T-helper 1 cell treated with Interleukin-12 subunit alpha and Interleukin-12 subunit beta and Interleukin-4 antibody, amounts not matched to agents 30 μg/mL and 1 μg/mL, for 36 hours (primary cell): ENCODE measurements at regions not wholly inside any gene's neighbourhood (a gene's known extent, or its start where the extent isn't known, plus 50 kb on each side); places are given as distances from the start of the nearest gene placed in this dataset.
"Not testable (repeated sequence)": the region's sequence is repeated elsewhere in the genome, so short reads cannot be mapped to it uniquely, and the experiment has no call there.

Experiments
- H3K27ac Mint-ChIP-seq: one replicate; pipeline ENCODE4 v1.8.0; 2021; ENCODE audit warnings: mild to moderate bottlenecking, mixed read lengths
- H3K27me3 Mint-ChIP-seq: one replicate; pipeline ENCODE4 v1.8.0; 2021; ENCODE audit warnings: low read depth, mixed read lengths
- H3K36me3 Mint-ChIP-seq: one replicate; pipeline ENCODE4 v1.8.0; 2021; ENCODE audit warnings: low read depth, mixed read lengths
- H3K4me1 Mint-ChIP-seq: one replicate; pipeline ENCODE4 v1.8.0; 2021; ENCODE audit warnings: low read depth, mixed read lengths
- H3K4me3 Mint-ChIP-seq: one replicate; pipeline ENCODE4 v1.8.0; 2021; ENCODE audit warnings: mild to moderate bottlenecking, moderate library complexity, mixed read lengths
- H3K9me3 Mint-ChIP-seq: one replicate; pipeline ENCODE4 v1.8.0; 2021; ENCODE audit warnings: mixed read lengths

GRCh38 chrX:139026811-139027210 lies 315.3 kb upstream of the FGF13 start:
- no peaks in the 10 kb centered on the region for H3K36me3 Mint-ChIP-seq
- H3K4me1 Mint-ChIP-seq, result no peaks in the 10 kb centered on the region
- H3K4me3 Mint-ChIP-seq, result no peak overlapping the region
- no peaks in the 10 kb centered on the region for H3K27me3 Mint-ChIP-seq
- no peaks in the 10 kb centered on the region for H3K9me3 Mint-ChIP-seq
- H3K27ac Mint-ChIP-seq, result no peak overlapping the region

GRCh38 chrX:139026406-139026805 lies 314.9 kb upstream of the FGF13 start:
- no peaks in the 10 kb centered on the region for H3K36me3 Mint-ChIP-seq
- H3K4me1 Mint-ChIP-seq, result no peaks in the 10 kb centered on the region
- H3K27me3 Mint-ChIP-seq, result no peaks in the 10 kb centered on the region
- H3K27ac Mint-ChIP-seq, result no peak overlapping the region
- H3K4me3 Mint-ChIP-seq, result no peak overlapping the region
- H3K9me3 Mint-ChIP-seq, result no peaks in the 10 kb centered on the region

- Mint-ChIP-seq H3K36me3 (no peaks in the 10 kb centered on the region), H3K9me3 (no peaks in the 10 kb centered on the region), H3K4me3 (no peak overlapping the region), H3K4me1 (no peaks in the 10 kb centered on the region), H3K27me3 (no peaks in the 10 kb centered on the region), H3K27ac (no peak overlapping the region)
These were observed 314.3 kb upstream of the FGF13 start for GRCh38 chrX:139025816-139026215.

GRCh38 chrX:139023531-139023930 lies 312.0 kb upstream of the FGF13 start:
- Mint-ChIP-seq H3K27me3 (no peaks in the 10 kb centered on the region), H3K36me3 (no peaks in the 10 kb centered on the region), H3K4me1 (no peaks in the 10 kb centered on the region), H3K4me3 (no peak overlapping the region), H3K27ac (no peak overlapping the region), H3K9me3 (no peaks in the 10 kb centered on the region)

GRCh38 chrX:139020801-139021200 lies 309.3 kb upstream of the FGF13 start:
- no peaks in the 10 kb centered on the region for H3K36me3 Mint-ChIP-seq
- H3K4me3 Mint-ChIP-seq, result no peak overlapping the region
- H3K27ac Mint-ChIP-seq, result no peak overlapping the region
- H3K27me3 Mint-ChIP-seq, result no peaks in the 10 kb centered on the region
- peaks cover 6% of the 10 kb centered on the region for H3K9me3 Mint-ChIP-seq
- H3K4me1 Mint-ChIP-seq, result no peaks in the 10 kb centered on the region

- H3K4me1 Mint-ChIP-seq, result no peaks in the 10 kb centered on the region
- H3K4me3 Mint-ChIP-seq, result no peak overlapping the region
- H3K27me3 Mint-ChIP-seq, result no peaks in the 10 kb centered on the region
- H3K36me3 Mint-ChIP-seq, result no peaks in the 10 kb centered on the region
- H3K27ac Mint-ChIP-seq, result no peak overlapping the region
- H3K9me3 Mint-ChIP-seq, result peaks cover 6% of the 10 kb centered on the region
These were observed 306.9 kb upstream of the FGF13 start for GRCh38 chrX:139018436-139018835.

- H3K9me3 Mint-ChIP-seq, result peaks cover 12% of the 10 kb centered on the region
- H3K27ac Mint-ChIP-seq, result no peak overlapping the region
- no peak overlapping the region for H3K4me3 Mint-ChIP-seq
- H3K4me1 Mint-ChIP-seq, result no peaks in the 10 kb centered on the region
- H3K27me3 Mint-ChIP-seq, result no peaks in the 10 kb centered on the region
- H3K36me3 Mint-ChIP-seq, result no peaks in the 10 kb centered on the region
These were observed 304.1 kb upstream of the FGF13 start for GRCh38 chrX:139015627-139016026.

GRCh38 chrX:139008185-139008584 lies 296.7 kb upstream of the FGF13 start:
- no peak overlapping the region for H3K27ac Mint-ChIP-seq
- peaks cover 6% of the 10 kb centered on the region for H3K9me3 Mint-ChIP-seq
- no peaks in the 10 kb centered on the region for H3K36me3 Mint-ChIP-seq
- H3K4me3 Mint-ChIP-seq, result no peak overlapping the region
- no peaks in the 10 kb centered on the region for H3K4me1 Mint-ChIP-seq
- H3K27me3 Mint-ChIP-seq, result no peaks in the 10 kb centered on the region

- not testable (repeated sequence) for H3K9me3 Mint-ChIP-seq, H3K36me3 Mint-ChIP-seq, H3K4me3 Mint-ChIP-seq, H3K4me1 Mint-ChIP-seq, H3K27me3 Mint-ChIP-seq, H3K27ac Mint-ChIP-seq
These were observed 292.5 kb upstream of the FGF13 start for GRCh38 chrX:139003856-139004527.

GRCh38 chrX:139002319-139002718 lies 290.8 kb upstream of the FGF13 start:
- Mint-ChIP-seq H3K9me3 (no peaks in the 10 kb centered on the region), H3K27me3 (no peaks in the 10 kb centered on the region), H3K4me3 (no peak overlapping the region), H3K36me3 (no peaks in the 10 kb centered on the region), H3K27ac (no peak overlapping the region), H3K4me1 (no peaks in the 10 kb centered on the region)

- no peaks in the 10 kb centered on the region for H3K36me3 Mint-ChIP-seq
- no peak overlapping the region for H3K4me3 Mint-ChIP-seq
- no peaks in the 10 kb centered on the region for H3K4me1 Mint-ChIP-seq
- no peaks in the 10 kb centered on the region for H3K9me3 Mint-ChIP-seq
- H3K27ac Mint-ChIP-seq, result no peak overlapping the region
- no peaks in the 10 kb centered on the region for H3K27me3 Mint-ChIP-seq
These were observed 284.8 kb upstream of the FGF13 start for GRCh38 chrX:138996268-138996667.

- H3K4me3 Mint-ChIP-seq, result no peak overlapping the region
- no peaks in the 10 kb centered on the region for H3K9me3 Mint-ChIP-seq
- no peaks in the 10 kb centered on the region for H3K36me3 Mint-ChIP-seq
These were observed 283.9 kb upstream of the FGF13 start for GRCh38 chrX:138995458-138995857.

GRCh38 chrX:138990425-138990824 lies 278.9 kb upstream of the FGF13 start:
- not testable (repeated sequence) for H3K27me3 Mint-ChIP-seq, H3K4me1 Mint-ChIP-seq, H3K4me3 Mint-ChIP-seq, H3K9me3 Mint-ChIP-seq, H3K36me3 Mint-ChIP-seq, H3K27ac Mint-ChIP-seq

More at GRCh38 chrX:138995458-138995857, 283.9 kb upstream of the FGF13 start:
- H3K4me1 Mint-ChIP-seq, result no peaks in the 10 kb centered on the region
- no peaks in the 10 kb centered on the region for H3K27me3 Mint-ChIP-seq
- H3K27ac Mint-ChIP-seq, result no peak overlapping the region

- H3K4me3 Mint-ChIP-seq, result no peak overlapping the region
- H3K36me3 Mint-ChIP-seq, result no peaks in the 10 kb centered on the region
- no peaks in the 10 kb centered on the region for H3K9me3 Mint-ChIP-seq
- H3K4me1 Mint-ChIP-seq, result no peaks in the 10 kb centered on the region
- no peaks in the 10 kb centered on the region for H3K27me3 Mint-ChIP-seq
- H3K27ac Mint-ChIP-seq, result no peak overlapping the region
These were observed 275.3 kb upstream of the FGF13 start for GRCh38 chrX:138986866-138987265.

GRCh38 chrX:138986235-138986634 lies 274.7 kb upstream of the FGF13 start:
- H3K4me3 Mint-ChIP-seq, result no peak overlapping the region
- no peaks in the 10 kb centered on the region for H3K9me3 Mint-ChIP-seq
- H3K27ac Mint-ChIP-seq, result no peak overlapping the region
- no peaks in the 10 kb centered on the region for H3K36me3 Mint-ChIP-seq
- H3K27me3 Mint-ChIP-seq, result no peaks in the 10 kb centered on the region
- no peaks in the 10 kb centered on the region for H3K4me1 Mint-ChIP-seq

GRCh38 chrX:138982365-138982764 lies 270.8 kb upstream of the FGF13 start:
- Mint-ChIP-seq H3K4me3 (no peak overlapping the region), H3K9me3 (no peaks in the 10 kb centered on the region), H3K36me3 (no peaks in the 10 kb centered on the region), H3K27ac (no peak overlapping the region), H3K27me3 (no peaks in the 10 kb centered on the region), H3K4me1 (no peaks in the 10 kb centered on the region)
